ENCODE measurements at regions not wholly inside any gene's neighbourhood (a gene's known extent, or its start where the extent isn't known, plus 50 kb on each side); places are given as distances from the start of the nearest gene placed in this dataset.

DNA sequence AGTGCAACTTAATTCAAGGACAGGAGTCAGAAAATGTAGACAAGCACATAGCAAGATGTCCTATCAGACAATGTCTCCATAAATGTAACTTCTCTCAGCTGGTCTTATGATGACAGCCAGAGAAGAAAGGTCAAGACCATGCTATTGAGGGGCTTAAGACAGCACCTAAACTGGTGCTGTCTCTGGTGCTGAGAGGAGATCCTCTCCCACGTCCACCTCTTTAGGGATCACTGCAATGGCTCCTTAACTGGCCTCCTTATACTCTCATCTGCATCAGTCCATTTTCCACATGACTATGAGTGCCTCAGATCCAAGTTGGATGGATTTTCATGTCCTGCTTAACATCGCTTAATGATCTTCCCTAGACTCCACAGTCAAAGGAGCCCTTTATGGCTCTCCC is 210.6 kb downstream of the ARL4A start:
- POLR2A ChIA-PET (ENCODE audit: low non-redundant PET): no interaction called here
- CTCF ChIA-PET: no interaction called here

GRCh38 chr7:12898620-12899019 is 211.2 kb downstream of the ARL4A start:
- ChIA-PET POLR2A (ENCODE audit: low non-redundant PET) (no interaction called here), CTCF (no interaction called here)
- no peak overlapping the region for H3K27ac ChIP-seq
- no peak for TF ChIP-seq CTCF (conservative IDR thresholded peaks at IDR 0.05; ENCODE audit: low read depth)
- no peak for DNase-seq (ENCODE audit: low spot score)

More for the DNA sequence above, 210.6 kb downstream of the ARL4A start:
- DNase-seq (ENCODE audit: low spot score): no peak
- no peak for TF ChIP-seq CTCF (conservative IDR thresholded peaks at IDR 0.05; ENCODE audit: low read depth)
- H3K27ac ChIP-seq: no peak overlapping the region

DNA sequence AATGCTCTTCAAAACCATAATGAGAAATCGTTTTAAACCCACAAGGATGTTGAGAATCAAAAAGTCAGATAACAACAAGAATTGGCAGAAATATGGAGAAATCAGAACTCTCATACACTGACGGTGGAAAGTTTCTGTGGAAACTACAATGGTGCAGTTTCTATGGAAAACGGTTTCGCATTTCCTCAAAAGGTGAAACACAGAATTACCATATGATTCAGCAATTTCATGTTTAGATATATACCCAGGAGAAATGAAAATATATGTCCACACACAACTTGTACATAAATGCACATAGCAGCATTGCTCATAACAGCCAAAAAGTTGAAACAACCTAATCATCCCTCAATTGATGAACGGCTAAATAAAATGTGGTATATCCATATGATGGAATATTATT is 218.2 kb downstream of the ARL4A start:
- POLR2A ChIA-PET (ENCODE audit: low non-redundant PET): no interaction called here
- no peak overlapping the region for H3K27ac ChIP-seq
- DNase-seq (ENCODE audit: low spot score): no peak
- CTCF ChIA-PET: no interaction called here
- TF ChIP-seq CTCF (conservative IDR thresholded peaks at IDR 0.05; ENCODE audit: low read depth): no peak

GRCh38 chr7:12907774-12908173 is 220.3 kb downstream of the ARL4A start:
- no peak for TF ChIP-seq CTCF (conservative IDR thresholded peaks at IDR 0.05; ENCODE audit: low read depth)
- ChIA-PET CTCF (no interaction called here), POLR2A (ENCODE audit: low non-redundant PET) (no interaction called here)
- H3K27ac ChIP-seq: no peak overlapping the region
- no peak for DNase-seq (ENCODE audit: low spot score)

DNA sequence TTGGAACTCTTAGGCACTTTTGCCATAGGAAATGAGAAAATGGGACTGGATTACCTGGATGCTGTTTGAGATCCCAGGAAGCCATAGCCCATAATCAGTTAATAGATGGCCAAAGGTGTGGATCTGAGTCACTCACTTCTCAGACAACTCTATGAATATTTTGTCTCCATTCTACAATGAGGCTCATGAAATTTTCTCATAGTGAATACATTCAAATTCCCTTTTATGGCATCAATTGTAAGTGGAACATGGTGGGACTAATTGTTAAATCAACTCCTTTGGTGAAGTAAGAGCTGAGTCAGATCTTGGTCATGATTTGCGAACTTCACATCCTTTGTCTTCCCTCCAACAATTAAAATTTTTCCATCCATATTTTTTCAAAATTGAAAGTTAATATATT is 222.1 kb downstream of the ARL4A start:
- no peak for DNase-seq (ENCODE audit: low spot score)
- POLR2A ChIA-PET (ENCODE audit: low non-redundant PET): no interaction called here
- CTCF ChIA-PET: no interaction called here
- H3K27ac ChIP-seq: no peak overlapping the region
- no peak for TF ChIP-seq CTCF (conservative IDR thresholded peaks at IDR 0.05; ENCODE audit: low read depth)

DNA sequence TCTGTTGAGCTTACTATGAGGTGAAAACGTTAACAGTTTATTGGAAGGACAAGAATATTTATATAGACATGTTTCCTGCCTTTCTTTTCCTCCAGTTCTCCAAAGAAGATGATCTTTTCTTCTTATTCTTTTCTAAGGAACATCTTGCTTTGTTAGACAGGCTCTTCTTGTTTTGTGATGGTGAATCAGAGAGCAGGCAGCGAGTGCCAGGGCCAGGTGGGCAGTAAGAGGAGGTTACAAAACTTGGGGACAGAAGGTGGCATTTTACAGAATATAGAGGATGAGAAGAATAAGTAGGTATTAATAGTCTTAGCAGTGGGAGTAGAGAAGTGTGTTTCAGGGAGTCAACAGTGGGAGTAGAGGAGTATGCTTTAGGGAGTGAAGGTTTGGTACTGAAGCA is 223.6 kb downstream of the ARL4A start:
- ChIA-PET POLR2A (ENCODE audit: low non-redundant PET) (no interaction called here), CTCF (no interaction called here)
- DNase-seq (ENCODE audit: low spot score): no peak
- TF ChIP-seq CTCF (conservative IDR thresholded peaks at IDR 0.05; ENCODE audit: low read depth): no peak
- no peak overlapping the region for H3K27ac ChIP-seq

- POLR2A ChIA-PET (ENCODE audit: low non-redundant PET): no interaction called here
- CTCF ChIA-PET: interaction anchor here (0.6 kb wide), 2 partner anchors 177 to 217 kb away, joined by 3 read pairs; no protein-coding TSS in a partner anchor
- DNase-seq (ENCODE audit: low spot score): no peak
- H3K27ac ChIP-seq: no peak overlapping the region
- no peak for TF ChIP-seq CTCF (conservative IDR thresholded peaks at IDR 0.05; ENCODE audit: low read depth)
Measured at GRCh38 chr7:12913002-12913401, 225.6 kb downstream of the ARL4A start.

Measured in RWPE1 (cell line).